GM21360 (cell line): ENCODE measurements at regions not wholly inside any gene's neighbourhood (a gene's known extent, or its start where the extent isn't known, plus 50 kb on each side); places are given as distances from the start of the nearest gene placed in this dataset.
A peak's percentile ranks its signal among the peaks of the same experiment; 100 is the strongest.
"Not testable (repeated sequence)": the region's sequence is repeated elsewhere in the genome, so short reads cannot be mapped to it uniquely, and the experiment has no call there.

Experiments
- ATAC-seq: cut with Tn5 transposase; IDR thresholded peaks from one replicate; pipeline ENCODE4 v1.9.1; 2021; ENCODE audit warnings: mild to moderate bottlenecking, moderate library complexity; ENCODE audit not compliant: unreplicated experiment

- ATAC-seq: no peak
Measured at GRCh38 chr2:13515254-13515653, 798.5 kb downstream of the TRIB2 start.

GRCh38 chr2:13522096-13522495 lies 805.4 kb downstream of the TRIB2 start:
- ATAC-seq: no peak

- ATAC-seq: peak; percentile 90
Measured at GRCh38 chr2:13522917-13523821, 806.4 kb downstream of the TRIB2 start.

DNA sequence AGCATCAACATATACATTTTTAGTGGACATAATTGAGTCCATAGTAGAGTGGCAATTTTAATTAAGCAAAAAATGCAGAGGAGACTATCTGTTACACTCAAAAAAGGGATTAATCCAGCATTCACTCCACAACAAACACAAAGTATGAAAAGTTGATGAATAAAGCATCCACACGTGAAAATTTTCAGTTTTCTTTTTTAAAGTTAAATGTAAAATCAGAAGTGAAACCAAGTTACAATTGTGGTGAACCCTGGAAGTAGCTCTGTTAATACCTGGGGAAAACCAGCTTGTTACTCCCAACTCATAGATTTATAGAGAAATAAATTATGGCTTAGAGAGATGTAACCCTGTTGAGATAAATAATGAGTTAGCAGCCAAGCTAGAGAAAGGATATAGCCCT lies 807.8 kb downstream of the TRIB2 start:
- no peak for ATAC-seq

- ATAC-seq: not testable (repeated sequence)
Measured at GRCh38 chr2:13531735-13532410, 815.1 kb downstream of the TRIB2 start.

DNA sequence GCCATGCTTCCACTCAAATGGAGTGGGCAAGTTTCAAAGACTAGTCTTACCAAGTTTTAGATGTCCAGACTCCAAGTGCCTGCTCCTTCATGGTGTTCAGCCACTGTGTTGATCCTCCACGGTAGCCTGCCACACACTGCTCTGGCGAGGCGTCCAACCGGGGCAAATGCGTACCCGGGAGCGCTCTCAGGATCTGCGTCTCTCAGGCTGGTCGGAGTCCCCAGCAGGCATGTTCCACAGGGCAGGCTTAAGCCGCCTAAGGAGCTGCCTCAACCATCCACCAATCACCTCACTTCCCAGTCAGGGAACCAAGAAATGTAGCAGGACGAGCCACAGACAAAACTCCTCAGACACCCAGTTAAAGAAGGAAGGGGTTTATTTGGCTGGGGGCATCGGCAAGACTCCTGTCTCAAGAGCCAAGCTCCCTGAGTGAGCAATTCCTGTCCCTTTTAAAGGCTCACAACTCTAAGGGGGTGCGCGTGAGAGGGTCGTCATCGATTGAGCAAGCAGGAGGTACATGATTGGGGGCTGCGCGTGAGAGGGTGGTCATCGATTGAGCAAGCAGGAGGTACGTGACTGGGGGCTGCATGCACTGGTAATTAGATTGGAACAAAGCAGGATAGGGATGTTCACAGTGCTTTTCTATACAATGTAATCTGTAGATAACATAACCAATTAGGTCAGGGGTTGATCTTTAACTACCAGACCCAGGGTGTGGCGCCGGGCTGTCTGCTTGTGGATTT lies 816.2 kb downstream of the TRIB2 start:
- not testable (repeated sequence) for ATAC-seq

DNA sequence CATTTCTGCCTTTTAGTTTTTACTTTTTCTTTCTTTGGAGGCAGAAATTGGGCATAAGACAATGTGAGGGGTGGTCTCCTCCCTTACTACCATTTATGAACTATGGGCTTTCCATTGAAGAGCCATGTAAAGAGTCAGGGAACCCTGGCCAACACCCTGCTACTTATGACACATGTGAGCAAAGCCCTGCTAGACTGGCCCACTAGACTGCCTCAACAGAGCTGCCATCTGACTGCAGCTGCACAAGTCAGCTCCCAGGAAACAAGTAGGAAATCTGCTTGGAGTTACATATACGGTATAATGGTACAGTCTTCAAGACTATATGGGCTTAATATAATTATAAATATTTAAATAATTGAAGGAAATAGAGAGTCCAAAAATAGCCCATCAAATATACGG lies 816.8 kb downstream of the TRIB2 start:
- no peak for ATAC-seq

GRCh38 chr2:13536941-13537340 lies 820.2 kb downstream of the TRIB2 start:
- ATAC-seq: no peak

GRCh38 chr2:13537771-13538349 lies 821.1 kb downstream of the TRIB2 start:
- ATAC-seq: no peak

GRCh38 chr2:13539296-13539695 lies 822.6 kb downstream of the TRIB2 start:
- ATAC-seq: no peak

DNA sequence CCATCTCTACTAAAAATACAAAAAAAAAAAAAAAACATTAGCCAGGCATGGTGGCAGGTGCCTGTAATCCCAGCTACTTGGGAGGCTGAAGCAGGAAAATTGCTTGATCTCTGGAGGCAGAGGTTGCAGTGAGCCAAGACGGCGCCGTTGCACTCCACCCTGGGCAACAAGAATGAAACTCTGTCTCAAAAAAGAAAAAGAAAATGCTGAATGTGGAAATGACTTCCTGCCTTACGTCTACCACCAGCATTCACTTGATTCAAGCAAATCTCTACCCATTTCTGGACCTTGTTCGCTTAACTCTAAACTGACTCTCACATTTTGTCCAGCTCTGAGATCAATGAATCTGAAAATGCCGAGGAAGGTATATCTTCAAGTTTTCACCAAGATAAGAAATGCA lies 825.3 kb downstream of the TRIB2 start:
- ATAC-seq: no peak

DNA sequence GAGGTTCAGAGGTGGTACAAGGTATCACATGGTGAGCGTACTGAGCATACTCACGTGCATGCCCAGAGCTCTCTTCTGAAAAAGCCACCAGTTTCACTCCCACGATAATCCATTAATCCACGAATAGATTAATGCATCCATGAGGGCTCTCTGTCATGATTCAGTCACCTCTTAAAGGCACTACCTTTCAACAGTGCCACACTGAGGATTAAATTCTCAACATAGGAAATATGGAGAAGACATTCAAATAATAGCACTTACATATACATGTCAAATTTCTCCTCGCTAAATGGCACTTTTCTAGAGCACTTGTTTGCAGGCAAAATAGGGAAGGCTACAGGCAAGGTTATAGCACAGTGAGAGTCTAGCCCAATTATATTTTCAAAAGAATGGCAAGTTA lies 825.9 kb downstream of the TRIB2 start:
- no peak for ATAC-seq

DNA sequence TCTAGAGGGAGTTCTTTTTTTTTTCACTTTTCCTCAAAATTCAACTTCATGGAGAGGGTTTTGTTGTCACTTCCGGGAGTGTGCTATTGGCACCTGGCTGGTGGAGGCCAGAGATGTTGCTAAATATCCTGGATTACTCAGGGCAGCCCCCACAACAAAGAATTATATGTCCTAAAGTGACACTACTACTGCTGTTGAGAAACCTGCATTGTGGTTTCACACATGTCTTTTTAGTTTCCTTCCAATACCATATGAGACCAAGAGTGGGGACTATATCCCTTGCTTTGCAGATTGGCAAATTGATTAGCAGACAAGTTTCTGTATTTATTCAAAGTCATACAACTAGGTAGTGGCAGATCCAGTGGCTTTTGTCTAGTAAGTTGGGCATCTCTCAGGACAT lies 826.8 kb downstream of the TRIB2 start:
- ATAC-seq: peak; percentile 66

DNA sequence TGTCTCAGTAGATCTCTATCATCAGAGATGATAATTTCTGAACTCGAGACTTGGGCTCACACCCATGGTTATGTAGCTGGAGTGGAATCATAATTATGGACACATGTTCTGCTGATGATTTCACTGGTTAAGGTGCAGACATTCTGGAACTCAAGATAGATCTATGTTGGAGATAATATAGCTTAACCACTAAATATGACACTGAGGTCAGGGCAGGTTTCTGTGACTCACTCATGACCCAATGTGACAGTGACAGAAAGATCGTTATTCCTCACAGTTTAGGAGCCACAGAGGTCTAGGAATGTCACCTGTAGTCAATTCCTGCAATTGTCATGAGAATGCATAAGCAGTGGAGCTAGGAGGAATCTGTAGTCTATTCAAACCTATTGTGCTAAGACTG lies 828.6 kb downstream of the TRIB2 start:
- ATAC-seq: no peak

DNA sequence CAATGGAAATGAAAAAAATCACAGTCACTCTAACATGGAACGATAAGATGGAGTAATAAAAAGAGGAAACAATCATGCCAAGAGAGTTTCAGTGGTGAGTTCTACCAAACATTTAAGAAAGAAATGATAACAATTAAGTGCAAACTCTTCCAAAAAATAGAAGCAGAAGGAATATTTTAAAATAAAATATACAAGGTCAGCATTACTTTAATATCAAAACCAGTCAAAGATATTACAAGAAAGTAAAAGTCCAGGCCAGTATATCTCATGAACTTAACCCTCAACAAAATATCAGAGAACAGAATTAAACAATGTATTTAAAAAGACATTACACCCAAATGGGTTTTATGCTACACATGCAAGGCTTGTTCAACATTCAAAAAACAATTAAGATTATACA lies 829.4 kb downstream of the TRIB2 start:
- ATAC-seq: no peak

- ATAC-seq: no peak
Measured at GRCh38 chr2:13550285-13551231, 833.8 kb downstream of the TRIB2 start.

DNA sequence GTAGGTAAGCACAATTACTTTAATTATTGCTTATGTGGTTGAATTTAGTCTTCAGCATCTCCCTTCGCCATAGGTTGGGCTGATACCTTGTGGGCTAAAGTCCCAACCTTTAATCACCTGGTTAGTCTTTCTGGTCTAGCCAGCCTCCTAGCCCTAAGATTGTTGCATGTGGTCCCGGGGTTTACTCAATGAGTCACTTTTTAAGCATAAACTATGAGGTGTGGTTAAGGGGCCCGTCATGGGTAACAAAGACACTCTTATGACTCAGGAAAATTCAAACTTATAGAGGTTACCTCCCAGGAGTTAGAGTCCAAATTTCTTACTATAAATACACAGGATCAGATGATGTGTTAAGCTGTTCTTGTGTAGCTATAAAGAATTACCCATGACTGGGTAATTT lies 841.6 kb downstream of the TRIB2 start:
- peak; percentile 74 for ATAC-seq

DNA sequence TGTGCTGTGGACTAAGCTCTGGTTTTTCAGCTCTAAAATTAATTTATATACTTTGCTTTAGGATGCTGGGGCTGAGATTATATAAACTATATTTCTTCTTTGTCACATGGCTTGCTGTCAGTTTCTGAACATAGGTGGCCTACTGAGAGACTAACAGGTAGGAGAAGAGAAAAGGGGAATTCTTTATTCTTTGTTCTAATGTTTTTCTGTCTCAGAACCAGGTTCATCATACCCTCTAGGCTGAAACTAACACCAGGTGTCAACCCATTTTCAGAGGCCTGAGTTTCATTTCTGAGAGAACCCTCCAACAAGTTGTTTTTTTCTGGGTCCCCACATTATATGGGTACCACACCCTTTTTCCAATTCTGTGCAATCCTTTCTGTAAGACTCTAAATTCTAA lies 843.6 kb downstream of the TRIB2 start:
- no peak for ATAC-seq

GRCh38 chr2:13572466-13572865 lies 855.7 kb downstream of the TRIB2 start:
- no peak for ATAC-seq

- no peak for ATAC-seq
Measured at GRCh38 chr2:13574831-13575230, 858.1 kb downstream of the TRIB2 start.
